GM12892 (cell line): ENCODE measurements at regions not wholly inside any gene's neighbourhood (a gene's known extent, or its start where the extent isn't known, plus 50 kb on each side); places are given as distances from the start of the nearest gene placed in this dataset.

Source experiments
- DNase-seq: peaks from one replicate; pipeline ENCODE4 v3.0.0; 2011; ENCODE audit not compliant: insufficient read length
- FAIRE-seq: peaks from 2 replicates; lab custom pipeline; 2011; peaks lifted over from hg19 to GRCh38; lab: Jason Lieb, UNC
- POLR2A ChIP-seq: IDR thresholded peaks from 2 replicates; pipeline ENCODE4 v1.6.1; 2011; ENCODE audit warnings: low read depth, low read length, control low read depth
- POLR2AphosphoS5 ChIP-seq: IDR thresholded peaks from 2 replicates; pipeline ENCODE4 v1.6.1; 2011; ENCODE audit warnings: low read depth, low read length, control low read depth
- TAF1 ChIP-seq: IDR thresholded peaks from 2 replicates; pipeline ENCODE4 v1.6.1; 2011; ENCODE audit warnings: low read depth, mild to moderate bottlenecking, control low read depth, low read length, borderline replicate concordance

- DNase-seq, result no peak
- TF ChIP-seq POLR2AphosphoS5 (no peak), TAF1 (no peak), POLR2A (no peak)
- no peak for FAIRE-seq
These were observed 77.6 kb downstream of the PCDH1 start for GRCh38 chr5:141800617-141801016.

GRCh38 chr5:141799507-141800167 is 78.6 kb downstream of the PCDH1 start:
- no peak for FAIRE-seq

GRCh38 chr5:141797425-141797824 is 80.8 kb downstream of the PCDH1 start:
- DNase-seq, result no peak
- TF ChIP-seq TAF1 (no peak), POLR2A (no peak), POLR2AphosphoS5 (no peak)
- no peak for FAIRE-seq

More at GRCh38 chr5:141799507-141800167, 78.6 kb downstream of the PCDH1 start:
- TF ChIP-seq TAF1, result no peak
- TF ChIP-seq POLR2AphosphoS5, result no peak
- TF ChIP-seq POLR2A, result no peak
- no peak for DNase-seq

GRCh38 chr5:141795421-141795820 is 82.8 kb downstream of the PCDH1 start:
- DNase-seq (no peak), FAIRE-seq (no peak)
- TF ChIP-seq POLR2A (no peak), POLR2AphosphoS5 (no peak), TAF1 (no peak)

GRCh38 chr5:141793881-141794280 is 84.3 kb downstream of the PCDH1 start:
- TF ChIP-seq POLR2A (no peak), POLR2AphosphoS5 (no peak), TAF1 (no peak)
- DNase-seq (no peak), FAIRE-seq (no peak)

- TF ChIP-seq POLR2AphosphoS5 (no peak), POLR2A (no peak), TAF1 (no peak)
- FAIRE-seq (no peak), DNase-seq (no peak)
These were observed 84.8 kb downstream of the PCDH1 start for GRCh38 chr5:141793403-141793802.

GRCh38 chr5:141790630-141791029 is 87.6 kb downstream of the PCDH1 start:
- DNase-seq (no peak), FAIRE-seq (no peak)
- no peak for TF ChIP-seq POLR2AphosphoS5
- no peak for TF ChIP-seq POLR2A
- TF ChIP-seq TAF1, result no peak

GRCh38 chr5:141789330-141789729 is 88.9 kb downstream of the PCDH1 start:
- DNase-seq (no peak), FAIRE-seq (no peak)
- no peak for TF ChIP-seq TAF1
- no peak for TF ChIP-seq POLR2AphosphoS5
- no peak for TF ChIP-seq POLR2A

GRCh38 chr5:141788296-141788970 is 89.8 kb downstream of the PCDH1 start:
- DNase-seq, result no peak
- no peak for TF ChIP-seq POLR2A
- no peak for TF ChIP-seq POLR2AphosphoS5
- FAIRE-seq, result no peak

GRCh38 chr5:141787376-141787775 is 90.8 kb downstream of the PCDH1 start:
- TF ChIP-seq TAF1 (no peak), POLR2A (no peak), POLR2AphosphoS5 (no peak)
- no peak for DNase-seq
- FAIRE-seq, result no peak

GRCh38 chr5:141786700-141787099 is 91.5 kb downstream of the PCDH1 start:
- FAIRE-seq (no peak), DNase-seq (no peak)
- no peak for TF ChIP-seq TAF1

GRCh38 chr5:141785711-141786110 is 92.5 kb downstream of the PCDH1 start:
- TF ChIP-seq POLR2A (no peak), POLR2AphosphoS5 (no peak)

More at GRCh38 chr5:141785711-141786110, 92.5 kb downstream of the PCDH1 start:
- FAIRE-seq (no peak), DNase-seq (no peak)
